Prostate gland (tissue), 2 donors: ENCODE measurements at regions not wholly inside any gene's neighbourhood (a gene's known extent, or its start where the extent isn't known, plus 50 kb on each side); places are given as distances from the start of the nearest gene placed in this dataset.

ENCODE experiments used
- CTCF ChIP-seq, 4 experiments: fragments of 200-600 bp in 2 of 4; fragments of 450-650 bp in 2 of 4; sonication (generic) in 2 of 4; IDR thresholded peaks; 1 replicate in 3 of 4; 2 replicates in 1 of 4; pipeline ENCODE4 v1.5.1; 2016 to 2019; ENCODE audit warnings: antibody characterized with exemption in 4 of 4, mild to moderate bottlenecking in 2 of 4, moderate library complexity in 2 of 4
- POLR2A ChIP-seq: fragments of 450-650 bp; IDR thresholded peaks from one replicate; pipeline ENCODE4 v1.6.1; 2016; ENCODE audit warnings: antibody characterized with exemption, mild to moderate bottlenecking
- POLR2AphosphoS5 ChIP-seq: sonication (generic); formaldehyde crosslinking; IDR thresholded peaks from one replicate; pipeline ENCODE4 v1.6.1; 2017; ENCODE audit warnings: antibody characterized with exemption

GRCh38 chr2:176639016-176639343 lies 369.7 kb downstream of the MTX2 start:
- no peak for TF ChIP-seq CTCF (IDR thresholded peaks at IDR 0.05)
- TF ChIP-seq POLR2A = no peak
- no peak for TF ChIP-seq POLR2AphosphoS5
